PC-9 (cell line): ENCODE measurements at regions not wholly inside any gene's neighbourhood (a gene's known extent, or its start where the extent isn't known, plus 50 kb on each side); places are given as distances from the start of the nearest gene placed in this dataset.

Experiments used
- BruUV-seq: library from RNA; stranded (reverse); fragments of 400-500 nt; replicated peaks from 2 replicates; lab custom pipeline; 2021; lab: Mats Ljungman, UMichigan
- CTCF ChIA-PET: fragments of 300-600 bp; sonication (Branson Sonifier 250); formaldehyde crosslinking; loops from one replicate; lab custom pipeline; 2022; ENCODE audit warnings: antibody characterized with exemption; lab: Charles Lee
- POLR2A ChIA-PET: fragments of 300-600 bp; sonication (Branson Sonifier 250); formaldehyde crosslinking; loops from one replicate; lab custom pipeline; 2022; ENCODE audit warnings: antibody characterized with exemption; ENCODE audit not compliant: unreplicated experiment; lab: Charles Lee
- DNase-seq, 2 experiments: peaks; one replicate each; pipeline versions ENCODE4 v3.0.0 to v3.0.0-alpha.2; 2015 to 2022; ENCODE audit warnings: mixed read lengths in 1 of 2
- H2AFZ ChIP-seq: fragments of 200-600 bp; sonication (generic); 2 replicates; pipeline ENCODE4 v1.8.1; 2017; ENCODE audit warnings: antibody characterized with exemption
- H3F3A ChIP-seq: fragments of 200-600 bp; sonication (generic); 2 replicates; pipeline ENCODE4 v1.8.1; 2017; ENCODE audit warnings: antibody characterized with exemption, mild to moderate bottlenecking, low read depth; ENCODE audit not compliant: insufficient read depth
- H3K27ac ChIP-seq: fragments of 200-600 bp; sonication (generic); 2 replicates; pipeline ENCODE4 v1.6.1; 2016; ENCODE audit warnings: mixed run types
- H3K27me3 ChIP-seq: fragments of 200-600 bp; sonication (generic); 2 replicates; pipeline ENCODE4 v1.6.1; 2016; ENCODE audit warnings: low read depth, mixed run types; ENCODE audit not compliant: insufficient read depth
- H3K36me3 ChIP-seq: fragments of 200-600 bp; sonication (generic); 2 replicates; pipeline ENCODE4 v1.6.1; 2016; ENCODE audit warnings: low read depth, mixed run types
- H3K4me1 ChIP-seq: fragments of 200-600 bp; sonication (generic); replicated peaks from 2 replicates; pipeline ENCODE4 v1.6.1; 2016; ENCODE audit warnings: mixed run types; ENCODE audit not compliant: insufficient read depth
- H3K4me2 ChIP-seq: fragments of 200-600 bp; sonication (generic); 2 replicates; pipeline ENCODE4 v1.6.1; 2017; ENCODE audit warnings: mixed run types
- H3K4me3 ChIP-seq: fragments of 200-600 bp; sonication (generic); 2 replicates; pipeline ENCODE4 v1.6.1; 2016; ENCODE audit warnings: mixed run types
- H3K79me2 ChIP-seq: fragments of 200-600 bp; sonication (generic); 2 replicates; pipeline ENCODE4 v1.6.1; 2017; ENCODE audit warnings: low read depth, mixed run types
- H3K9me2 ChIP-seq: fragments of 200-600 bp; sonication (generic); 2 replicates; pipeline ENCODE4 v1.8.1; 2017; ENCODE audit warnings: mild to moderate bottlenecking; ENCODE audit not compliant: insufficient read depth
- H3K9me3 ChIP-seq: fragments of 200-600 bp; sonication (generic); 2 replicates; pipeline ENCODE4 v1.8.1; 2016; ENCODE audit warnings: low read depth; ENCODE audit not compliant: insufficient read depth
- H4K20me1 ChIP-seq: fragments of 200-600 bp; sonication (generic); 2 replicates; pipeline ENCODE4 v1.8.1; 2017; ENCODE audit not compliant: insufficient read depth
- CTCF ChIP-seq: fragments of 200-600 bp; sonication (generic); conservative IDR thresholded peaks from 2 replicates; pipeline ENCODE4 v1.6.1; 2017; ENCODE audit warnings: mixed run types, antibody characterized with exemption, mild to moderate bottlenecking, moderate library complexity
- EZH2 ChIP-seq: fragments of 200-600 bp; sonication (generic); IDR thresholded peaks from 2 replicates; pipeline ENCODE4 v1.8.0; 2017; ENCODE audit warnings: antibody characterized with exemption, low read depth
- intact Hi-C: fragments of 100-400 bp; cut with micrococcal nuclease; formaldehyde crosslinking; loops from one replicate; pipeline ENCODE4 v1.10.0; 2022; ENCODE audit not compliant: unreplicated experiment

- no peak for TF ChIP-seq CTCF
- no peak for TF ChIP-seq EZH2
- Histone ChIP-seq H4K20me1 (no peaks in the 10 kb centered on the region), H3K4me3 (no peak overlapping the region), H3K27me3 (no peaks in the 10 kb centered on the region), H3F3A (no peaks in the 10 kb centered on the region), H3K4me1 (no peaks in the 10 kb centered on the region), H3K9me3 (no peaks in the 10 kb centered on the region), H3K9me2 (no peaks in the 10 kb centered on the region), H3K27ac (no peak overlapping the region), H2AFZ (no peak overlapping the region), H3K36me3 (no peaks in the 10 kb centered on the region), H3K79me2 (no peaks in the 10 kb centered on the region), H3K4me2 (no peak overlapping the region)
- no TSS peak for BruUV-seq
- DNase-seq, result no peak
- ChIA-PET POLR2A (no interaction called here), CTCF (no interaction called here)
- intact Hi-C loops, result no loop called here
Observed at GRCh38 chr9:713091-713490, 128.4 kb upstream of the DMRT1 start.

GRCh38 chr9:714675-715074, 126.8 kb upstream of the DMRT1 start:
- Histone ChIP-seq H3K27ac (no peak overlapping the region), H3F3A (no peaks in the 10 kb centered on the region), H3K9me2 (no peaks in the 10 kb centered on the region), H4K20me1 (no peaks in the 10 kb centered on the region), H2AFZ (no peak overlapping the region), H3K27me3 (no peaks in the 10 kb centered on the region), H3K4me3 (no peak overlapping the region), H3K36me3 (no peaks in the 10 kb centered on the region), H3K9me3 (no peaks in the 10 kb centered on the region), H3K79me2 (no peaks in the 10 kb centered on the region), H3K4me2 (no peak overlapping the region), H3K4me1 (no peaks in the 10 kb centered on the region)
- no peak for TF ChIP-seq CTCF
- TF ChIP-seq EZH2, result no peak
- no TSS peak for BruUV-seq
- ChIA-PET CTCF (no interaction called here), POLR2A (no interaction called here)
- no peak for DNase-seq
- intact Hi-C loops, result no loop called here

GRCh38 chr9:715300-715699, 126.2 kb upstream of the DMRT1 start:
- no peaks in the 10 kb centered on the region for H3K9me3 ChIP-seq
- H3K4me3 ChIP-seq, result no peak overlapping the region
- ChIA-PET POLR2A (no interaction called here), CTCF (no interaction called here)
- TF ChIP-seq EZH2, result no peak
- TF ChIP-seq CTCF, result no peak
- H3K4me1 ChIP-seq, result no peaks in the 10 kb centered on the region
- H3K27ac ChIP-seq, result no peak overlapping the region
- H3K27me3 ChIP-seq, result no peaks in the 10 kb centered on the region
- H3K9me2 ChIP-seq, result no peaks in the 10 kb centered on the region
- intact Hi-C loops, result no loop called here
- H2AFZ ChIP-seq, result no peak overlapping the region
- H4K20me1 ChIP-seq, result no peaks in the 10 kb centered on the region
- BruUV-seq, result no TSS peak
- no peaks in the 10 kb centered on the region for H3F3A ChIP-seq
- H3K79me2 ChIP-seq, result no peaks in the 10 kb centered on the region
- DNase-seq, result no peak
- no peak overlapping the region for H3K4me2 ChIP-seq
- H3K36me3 ChIP-seq, result no peaks in the 10 kb centered on the region
